ENCODE measurements at regions not wholly inside any gene's neighbourhood (a gene's known extent, or its start where the extent isn't known, plus 50 kb on each side); places are given as distances from the start of the nearest gene placed in this dataset.

GRCh38 chr2:43057026-43057741 lies 169.2 kb downstream of the ZFP36L2 start:
- H3K9me3 ChIP-seq: peaks cover 0 to 9% of the 10 kb centered on the region in 2 donors
- TF ChIP-seq CTCF (IDR thresholded peaks at IDR 0.05): no peak
- no peak overlapping the region for H3K27ac ChIP-seq
- no peak overlapping the region for H3K4me3 ChIP-seq
- no peak for DNase-seq (ENCODE audit: low spot score)
- peaks cover 0 to 37% of the 10 kb centered on the region in 2 donors for H3K4me1 ChIP-seq
- H3K36me3 ChIP-seq: no peaks in the 10 kb centered on the region
- no peaks in the 10 kb centered on the region for H3K27me3 ChIP-seq

- no peaks in the 10 kb centered on the region for H3K9me3 ChIP-seq
- H3K4me3 ChIP-seq: no peak overlapping the region
- no peaks in the 10 kb centered on the region for H3K36me3 ChIP-seq
- no peak overlapping the region for H3K27ac ChIP-seq
- peaks cover 0 to 40% of the 10 kb centered on the region in 2 donors for H3K4me1 ChIP-seq
- DNase-seq (ENCODE audit: low spot score): no peak
- TF ChIP-seq CTCF (IDR thresholded peaks at IDR 0.05): no peak
- no peaks in the 10 kb centered on the region for H3K27me3 ChIP-seq
Observed at GRCh38 chr2:43055985-43056384, 170.4 kb downstream of the ZFP36L2 start.

- Histone ChIP-seq H3K36me3 (no peaks in the 10 kb centered on the region), H3K27me3 (no peaks in the 10 kb centered on the region), H3K9me3 (no peaks in the 10 kb centered on the region), H3K4me3 (no peak overlapping the region), H3K27ac (no peak overlapping the region), H3K4me1 (peaks cover 0 to 44% of the 10 kb centered on the region in 2 donors)
- TF ChIP-seq CTCF (IDR thresholded peaks at IDR 0.05): no peak
- no peak for DNase-seq (ENCODE audit: low spot score)
Observed at GRCh38 chr2:43055086-43055912, 171.1 kb downstream of the ZFP36L2 start.

- Histone ChIP-seq H3K27ac (no peak overlapping the region), H3K36me3 (no peaks in the 10 kb centered on the region), H3K4me1 (peaks cover 0 to 42% of the 10 kb centered on the region in 2 donors), H3K27me3 (no peaks in the 10 kb centered on the region), H3K4me3 (no peak overlapping the region), H3K9me3 (no peaks in the 10 kb centered on the region)
- DNase-seq (ENCODE audit: low spot score): no peak
- TF ChIP-seq CTCF (IDR thresholded peaks at IDR 0.05): no peak
Observed at GRCh38 chr2:43054367-43054766, 172.0 kb downstream of the ZFP36L2 start.

GRCh38 chr2:43052944-43053306 lies 173.5 kb downstream of the ZFP36L2 start:
- Histone ChIP-seq H3K9me3 (no peaks in the 10 kb centered on the region), H3K27ac (no peak overlapping the region), H3K36me3 (no peaks in the 10 kb centered on the region), H3K4me1 (peaks cover 0 to 30% of the 10 kb centered on the region in 2 donors), H3K4me3 (no peak overlapping the region), H3K27me3 (no peaks in the 10 kb centered on the region)
- TF ChIP-seq CTCF (IDR thresholded peaks at IDR 0.05): no peak
- DNase-seq (ENCODE audit: low spot score): no peak
